Activated CD8-positive, alpha-beta memory T cell treated with anti-CD3 and anti-CD28 coated beads, Interleukin-2, amount 50 U/mL, for 4 hours (primary cell): ENCODE measurements at regions not wholly inside any gene's neighbourhood (a gene's known extent, or its start where the extent isn't known, plus 50 kb on each side); places are given as distances from the start of the nearest gene placed in this dataset.
"Not testable (repeated sequence)": the region's sequence is repeated elsewhere in the genome, so short reads cannot be mapped to it uniquely, and the experiment has no call there.

ENCODE experiments used
- DNase-seq: peaks from one replicate; pipeline ENCODE4 v3.0.0-alpha.2; 2020

- not testable (repeated sequence) for DNase-seq
Measured at GRCh38 chr12:131400668-131401294, 310.1 kb upstream of the SFSWAP start.

- DNase-seq: not testable (repeated sequence)
Measured at GRCh38 chr12:131401907-131402633, 308.8 kb upstream of the SFSWAP start.

- DNase-seq: no peak
Measured at GRCh38 chr12:131402781-131403396, 308.0 kb upstream of the SFSWAP start.

GRCh38 chr12:131403676-131404075 is 307.2 kb upstream of the SFSWAP start:
- no peak for DNase-seq

- DNase-seq: no peak
Measured at GRCh38 chr12:131404705-131405104, 306.2 kb upstream of the SFSWAP start.

GRCh38 chr12:131407221-131408035 is 303.5 kb upstream of the SFSWAP start:
- DNase-seq: no peak

GRCh38 chr12:131408036-131408365 is 302.9 kb upstream of the SFSWAP start:
- DNase-seq: no peak

GRCh38 chr12:131408484-131408883 is 302.4 kb upstream of the SFSWAP start:
- DNase-seq: no peak

GRCh38 chr12:131409211-131409610 is 301.7 kb upstream of the SFSWAP start:
- no peak for DNase-seq

GRCh38 chr12:131411827-131412226 is 299.1 kb upstream of the SFSWAP start:
- DNase-seq: not testable (repeated sequence)

GRCh38 chr12:131413006-131413405 is 297.9 kb upstream of the SFSWAP start:
- DNase-seq: no peak

GRCh38 chr12:131413471-131413870 is 297.4 kb upstream of the SFSWAP start:
- DNase-seq: no peak

- not testable (repeated sequence) for DNase-seq
Measured at GRCh38 chr12:131414155-131414922, 296.6 kb upstream of the SFSWAP start.

- no peak for DNase-seq
Measured at GRCh38 chr12:131415781-131416180, 295.1 kb upstream of the SFSWAP start.

- no peak for DNase-seq
Measured at GRCh38 chr12:131418121-131418520, 292.8 kb upstream of the SFSWAP start.

- DNase-seq: no peak
Measured at GRCh38 chr12:131418884-131419283, 292.0 kb upstream of the SFSWAP start.

GRCh38 chr12:131420867-131421447 is 289.9 kb upstream of the SFSWAP start:
- no peak for DNase-seq

GRCh38 chr12:131421509-131422186 is 289.2 kb upstream of the SFSWAP start:
- no peak for DNase-seq

GRCh38 chr12:131422187-131422520 is 288.7 kb upstream of the SFSWAP start:
- no peak for DNase-seq

GRCh38 chr12:131422744-131423143 is 288.1 kb upstream of the SFSWAP start:
- DNase-seq: no peak

- DNase-seq: no peak
Measured at GRCh38 chr12:131424270-131424669, 286.6 kb upstream of the SFSWAP start.
